Osteocyte (in vitro differentiated cells): ENCODE measurements at regions not wholly inside any gene's neighbourhood (a gene's known extent, or its start where the extent isn't known, plus 50 kb on each side); places are given as distances from the start of the nearest gene placed in this dataset.

Experiments
- DNase-seq: peaks from one replicate; pipeline ENCODE4 v3.0.0; 2021; ENCODE audit warnings: mixed read lengths; ENCODE audit not compliant: unreplicated experiment; ENCODE audit errors: extremely low spot score
- H3K27ac Mint-ChIP-seq: one replicate; pipeline ENCODE4 v1.8.0; 2021; ENCODE audit warnings: mild to moderate bottlenecking, mixed read lengths; ENCODE audit not compliant: unreplicated experiment
- H3K27me3 Mint-ChIP-seq: one replicate; pipeline ENCODE4 v1.8.0; 2021; ENCODE audit warnings: mixed read lengths; ENCODE audit not compliant: unreplicated experiment
- H3K36me3 Mint-ChIP-seq: one replicate; pipeline ENCODE4 v1.8.0; 2021; ENCODE audit warnings: mixed read lengths; ENCODE audit not compliant: unreplicated experiment
- H3K4me1 Mint-ChIP-seq: one replicate; pipeline ENCODE4 v1.8.0; 2021; ENCODE audit warnings: mixed read lengths; ENCODE audit not compliant: unreplicated experiment
- H3K4me3 Mint-ChIP-seq: one replicate; pipeline ENCODE4 v1.8.0; 2021; ENCODE audit warnings: mild to moderate bottlenecking, moderate library complexity, mixed read lengths; ENCODE audit not compliant: unreplicated experiment
- H3K9me3 Mint-ChIP-seq: one replicate; pipeline ENCODE4 v1.8.0; 2021; ENCODE audit warnings: mixed read lengths; ENCODE audit not compliant: unreplicated experiment
- CTCF ChIP-seq: fragments of 200-600 bp; sonication (generic); IDR thresholded peaks from 2 replicates; pipeline ENCODE4 v1.5.0; 2021; ENCODE audit warnings: antibody characterized with exemption, mild to moderate bottlenecking, moderate library complexity

GRCh38 chr3:184632551-184633236 is 71.1 kb downstream of the EPHB3 start:
- no peak for TF ChIP-seq CTCF
- H3K27ac Mint-ChIP-seq: no peak overlapping the region
- DNase-seq: no peak
- H3K4me1 Mint-ChIP-seq: peaks cover 2% of the 10 kb centered on the region
- H3K9me3 Mint-ChIP-seq: no peaks in the 10 kb centered on the region
- no peaks in the 10 kb centered on the region for H3K27me3 Mint-ChIP-seq
- H3K4me3 Mint-ChIP-seq: no peak overlapping the region
- H3K36me3 Mint-ChIP-seq: no peaks in the 10 kb centered on the region
